NCI-H345 treated with DMSO at 0.1 percent for 48 hours (cell line): ENCODE measurements at regions not wholly inside any gene's neighbourhood (a gene's known extent, or its start where the extent isn't known, plus 50 kb on each side); places are given as distances from the start of the nearest gene placed in this dataset.
"Not testable (repeated sequence)": the region's sequence is repeated elsewhere in the genome, so short reads cannot be mapped to it uniquely, and the experiment has no call there.

Experiments
- DNase-seq: peaks from one replicate; lab custom pipeline; 2025; ENCODE audit not compliant: unreplicated experiment; lab: John Stamatoyannopoulos, UW

GRCh38 chr15:62657501-62657900 is 385.0 kb upstream of the TPM1 start:
- DNase-seq = not testable (repeated sequence)

- DNase-seq = no peak
These were observed 384.0 kb upstream of the TPM1 start for GRCh38 chr15:62658498-62658897.

- no peak for DNase-seq
These were observed 379.0 kb upstream of the TPM1 start for GRCh38 chr15:62663547-62663946.

- no peak for DNase-seq
These were observed 377.1 kb upstream of the TPM1 start for GRCh38 chr15:62665449-62665848.

- DNase-seq = no peak
These were observed 376.5 kb upstream of the TPM1 start for GRCh38 chr15:62666046-62666445.

GRCh38 chr15:62672268-62672667 is 370.3 kb upstream of the TPM1 start:
- DNase-seq = no peak

GRCh38 chr15:62676891-62677290 is 365.7 kb upstream of the TPM1 start:
- no peak for DNase-seq

- DNase-seq = no peak
These were observed 360.3 kb upstream of the TPM1 start for GRCh38 chr15:62681939-62682896.

- not testable (repeated sequence) for DNase-seq
These were observed 359.4 kb upstream of the TPM1 start for GRCh38 chr15:62683192-62683591.

- no peak for DNase-seq
These were observed 358.3 kb upstream of the TPM1 start for GRCh38 chr15:62684123-62684808.

- no peak for DNase-seq
These were observed 351.5 kb upstream of the TPM1 start for GRCh38 chr15:62691008-62691407.

GRCh38 chr15:62697636-62698035 is 344.9 kb upstream of the TPM1 start:
- DNase-seq = no peak

GRCh38 chr15:62698646-62699045 is 343.9 kb upstream of the TPM1 start:
- no peak for DNase-seq

- DNase-seq = no peak
These were observed 336.2 kb upstream of the TPM1 start for GRCh38 chr15:62706317-62706716.

- no peak for DNase-seq
These were observed 334.1 kb upstream of the TPM1 start for GRCh38 chr15:62708470-62708869.

GRCh38 chr15:62709261-62709660 is 333.3 kb upstream of the TPM1 start:
- no peak for DNase-seq

- DNase-seq = no peak
These were observed 330.7 kb upstream of the TPM1 start for GRCh38 chr15:62711691-62712454.

GRCh38 chr15:62712455-62712839 is 330.1 kb upstream of the TPM1 start:
- no peak for DNase-seq

- no peak for DNase-seq
These were observed 326.6 kb upstream of the TPM1 start for GRCh38 chr15:62715946-62716345.

- no peak for DNase-seq
These were observed 325.1 kb upstream of the TPM1 start for GRCh38 chr15:62717496-62717895.

- no peak for DNase-seq
These were observed 323.2 kb upstream of the TPM1 start for GRCh38 chr15:62719316-62719715.

- DNase-seq = no peak
These were observed 320.3 kb upstream of the TPM1 start for GRCh38 chr15:62722237-62722636.
